Tibial nerve (tissue), 4 donors: ENCODE measurements at regions not wholly inside any gene's neighbourhood (a gene's known extent, or its start where the extent isn't known, plus 50 kb on each side); places are given as distances from the start of the nearest gene placed in this dataset.

Experiments
- DNase-seq, 2 donors: peaks; one replicate each; pipeline ENCODE4 v3.0.0-alpha.2; 2019; ENCODE audit warnings: low spot score in 2 of 2
- H3K27ac ChIP-seq, 4 donors: fragments of 200-600 bp; sonication (generic) in 3 of 4; one replicate each; pipeline ENCODE4 v1.5.1; 2017 to 2019; ENCODE audit warnings: mild to moderate bottlenecking in 1 of 4
- H3K27me3 ChIP-seq, 2 donors: fragments of 200-600 bp; sonication (generic) in 1 of 2; one replicate each; pipeline versions ENCODE4 v1.5.1 to v1.6.0; 2017 to 2019
- H3K36me3 ChIP-seq, 3 donors: fragments of 200-600 bp; sonication (generic); one replicate each; pipeline ENCODE4 v1.5.1; 2018 to 2019
- H3K4me1 ChIP-seq, 4 donors: fragments of 200-600 bp; sonication (generic) in 3 of 4; one replicate each; pipeline ENCODE4 v1.5.1; 2017 to 2019
- H3K4me3 ChIP-seq, 4 donors: fragments of 200-600 bp; sonication (generic) in 3 of 4; one replicate each; pipeline ENCODE4 v1.5.1; 2017 to 2019; ENCODE audit warnings: mild to moderate bottlenecking in 1 of 4, moderate library complexity in 1 of 4
- H3K9me3 ChIP-seq, 4 donors: fragments of 200-600 bp; sonication (generic) in 3 of 4; one replicate each; pipeline ENCODE4 v1.5.1; 2017 to 2019
- CTCF ChIP-seq, 5 experiments: fragments of 200-600 bp in 3 of 5; fragments of 450-650 bp in 2 of 5; sonication (generic) in 3 of 5; IDR thresholded peaks; one replicate each; pipeline ENCODE4 v1.5.1; 2016 to 2019; ENCODE audit warnings: antibody characterized with exemption in 5 of 5, mild to moderate bottlenecking in 3 of 5, moderate library complexity in 2 of 5
- EP300 ChIP-seq, 2 donors: sonication (generic); formaldehyde crosslinking; IDR thresholded peaks; one replicate each; pipeline ENCODE4 v1.6.1; 2017; ENCODE audit warnings: antibody characterized with exemption in 2 of 2, mild to moderate bottlenecking in 1 of 2
- POLR2A ChIP-seq, 2 donors: fragments of 450-650 bp; IDR thresholded peaks; one replicate each; pipeline ENCODE4 v1.6.1; 2017; ENCODE audit warnings: antibody characterized with exemption in 2 of 2, mild to moderate bottlenecking in 2 of 2, moderate library complexity in 2 of 2
- WGBS, 2 donors: methylation state at CpG; one replicate each; pipeline ENCODE4 v1.1.5; 2018; 5-methylcytosine and 5-hydroxymethylcytosine counted together

- Histone ChIP-seq H3K27ac (no peak overlapping the region), H3K27me3 (no peaks in the 10 kb centered on the region), H3K9me3 (no peaks in the 10 kb centered on the region), H3K36me3 (no peaks in the 10 kb centered on the region), H3K4me3 (no peak overlapping the region), H3K4me1 (no peaks in the 10 kb centered on the region)
- WGBS, 2 donors: 79 to 83% methylated on average over 3 of the region's 3 CpGs
- no peak for DNase-seq
- TF ChIP-seq POLR2A (IDR thresholded peaks at IDR 0.05) (no peak), CTCF (IDR thresholded peaks at IDR 0.05) (no peak), EP300 (IDR thresholded peaks at IDR 0.05) (no peak)
Observed at GRCh38 chr3:117263270-117263669, 553.7 kb downstream of the TUSC7 start.

- Histone ChIP-seq H3K4me1 (no peaks in the 10 kb centered on the region), H3K9me3 (no peaks in the 10 kb centered on the region), H3K27ac (no peak overlapping the region), H3K4me3 (no peak overlapping the region), H3K36me3 (no peaks in the 10 kb centered on the region), H3K27me3 (no peaks in the 10 kb centered on the region)
- DNase-seq: no peak
- TF ChIP-seq CTCF (IDR thresholded peaks at IDR 0.05): no peak
- no peak for TF ChIP-seq EP300 (IDR thresholded peaks at IDR 0.05)
- no peak for TF ChIP-seq POLR2A (IDR thresholded peaks at IDR 0.05)
- 64 to 67% methylated on average over 1 of the region's 1 CpG for WGBS, 2 donors
Observed at GRCh38 chr3:117263745-117264144, 554.2 kb downstream of the TUSC7 start.

GRCh38 chr3:117264204-117264994, 554.8 kb downstream of the TUSC7 start:
- no peak for DNase-seq
- WGBS, 2 donors: 75% methylated on average over 2 of the region's 2 CpGs
- no peaks in the 10 kb centered on the region for H3K27me3 ChIP-seq
- no peak overlapping the region for H3K4me3 ChIP-seq
- no peaks in the 10 kb centered on the region for H3K36me3 ChIP-seq
- TF ChIP-seq EP300 (IDR thresholded peaks at IDR 0.05) (no peak), POLR2A (IDR thresholded peaks at IDR 0.05) (no peak), CTCF (IDR thresholded peaks at IDR 0.05) (no peak)
- no peak overlapping the region for H3K27ac ChIP-seq
- no peaks in the 10 kb centered on the region for H3K9me3 ChIP-seq
- H3K4me1 ChIP-seq: no peaks in the 10 kb centered on the region

- no peak for DNase-seq
- TF ChIP-seq CTCF (IDR thresholded peaks at IDR 0.05): no peak
- TF ChIP-seq EP300 (IDR thresholded peaks at IDR 0.05): no peak
- no peak for TF ChIP-seq POLR2A (IDR thresholded peaks at IDR 0.05)
- no peaks in the 10 kb centered on the region for H3K36me3 ChIP-seq
- no peaks in the 10 kb centered on the region for H3K27me3 ChIP-seq
- H3K4me3 ChIP-seq: no peak overlapping the region
- H3K27ac ChIP-seq: no peak overlapping the region
- H3K9me3 ChIP-seq: no peaks in the 10 kb centered on the region
- no peaks in the 10 kb centered on the region for H3K4me1 ChIP-seq
Observed at GRCh38 chr3:117266806-117267205, 557.2 kb downstream of the TUSC7 start.

- Histone ChIP-seq H3K27me3 (no peaks in the 10 kb centered on the region), H3K4me1 (no peaks in the 10 kb centered on the region), H3K36me3 (no peaks in the 10 kb centered on the region), H3K27ac (no peak overlapping the region), H3K4me3 (no peak overlapping the region), H3K9me3 (no peaks in the 10 kb centered on the region)
- DNase-seq: no peak
- TF ChIP-seq CTCF (IDR thresholded peaks at IDR 0.05): no peak
- WGBS, 2 donors: 80 to 85% methylated on average over 2 of the region's 2 CpGs
Observed at GRCh38 chr3:117268318-117268717, 558.7 kb downstream of the TUSC7 start.
